Esophagus muscularis mucosa (tissue), 3 donors: ENCODE measurements at regions not wholly inside any gene's neighbourhood (a gene's known extent, or its start where the extent isn't known, plus 50 kb on each side); places are given as distances from the start of the nearest gene placed in this dataset.

Source experiments
- POLR2A ChIP-seq: fragments of 450-650 bp; IDR thresholded peaks from one replicate; pipeline ENCODE4 v1.6.1; 2017; ENCODE audit warnings: antibody characterized with exemption, moderate library complexity, mild to moderate bottlenecking, low read depth
- POLR2AphosphoS5 ChIP-seq, 2 donors: sonication (generic); formaldehyde crosslinking; IDR thresholded peaks; one replicate each; pipeline ENCODE4 v1.6.1; 2017; ENCODE audit warnings: antibody characterized with exemption in 2 of 2
- TF ChIP-seq, protein P1 (sequence below), 3 experiments: fragments of 200-600 bp in 2 of 3; fragments of 450-650 bp in 1 of 3; sonication (generic) in 2 of 3; IDR thresholded peaks; one replicate each; pipeline ENCODE4 v1.5.1; 2017 to 2019; ENCODE audit warnings: antibody characterized with exemption in 3 of 3, mild to moderate bottlenecking in 2 of 3, moderate library complexity in 1 of 3

DNA sequence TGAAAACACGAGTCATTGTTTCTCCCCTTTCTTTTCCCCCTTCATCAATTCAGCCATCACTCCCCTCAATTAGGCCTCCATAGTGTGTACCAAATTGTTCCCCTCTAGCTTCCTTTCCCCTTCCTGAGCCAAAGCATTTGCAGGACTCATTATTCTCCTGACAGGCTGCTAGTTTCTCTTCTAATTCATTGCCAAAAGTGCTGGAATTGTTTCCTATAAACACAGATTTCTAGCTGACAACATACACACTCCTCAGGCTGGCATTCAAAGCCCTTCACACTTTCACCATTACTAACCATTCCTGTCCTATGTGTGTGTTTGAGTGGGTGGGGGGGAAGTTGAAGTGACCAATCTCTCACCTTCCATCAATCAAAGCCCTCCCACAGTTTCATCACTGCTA, 444.2 kb upstream of the OPRM1 start:
- TF ChIP-seq, protein P1, sequence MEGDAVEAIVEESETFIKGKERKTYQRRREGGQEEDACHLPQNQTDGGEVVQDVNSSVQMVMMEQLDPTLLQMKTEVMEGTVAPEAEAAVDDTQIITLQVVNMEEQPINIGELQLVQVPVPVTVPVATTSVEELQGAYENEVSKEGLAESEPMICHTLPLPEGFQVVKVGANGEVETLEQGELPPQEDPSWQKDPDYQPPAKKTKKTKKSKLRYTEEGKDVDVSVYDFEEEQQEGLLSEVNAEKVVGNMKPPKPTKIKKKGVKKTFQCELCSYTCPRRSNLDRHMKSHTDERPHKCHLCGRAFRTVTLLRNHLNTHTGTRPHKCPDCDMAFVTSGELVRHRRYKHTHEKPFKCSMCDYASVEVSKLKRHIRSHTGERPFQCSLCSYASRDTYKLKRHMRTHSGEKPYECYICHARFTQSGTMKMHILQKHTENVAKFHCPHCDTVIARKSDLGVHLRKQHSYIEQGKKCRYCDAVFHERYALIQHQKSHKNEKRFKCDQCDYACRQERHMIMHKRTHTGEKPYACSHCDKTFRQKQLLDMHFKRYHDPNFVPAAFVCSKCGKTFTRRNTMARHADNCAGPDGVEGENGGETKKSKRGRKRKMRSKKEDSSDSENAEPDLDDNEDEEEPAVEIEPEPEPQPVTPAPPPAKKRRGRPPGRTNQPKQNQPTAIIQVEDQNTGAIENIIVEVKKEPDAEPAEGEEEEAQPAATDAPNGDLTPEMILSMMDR (IDR thresholded peaks at IDR 0.05) = no peak
- TF ChIP-seq POLR2A = no peak
- TF ChIP-seq POLR2AphosphoS5 (IDR thresholded peaks at IDR 0.05) = no peak
